Left lobe of liver (tissue), 2 donors: ENCODE measurements at regions not wholly inside any gene's neighbourhood (a gene's known extent, or its start where the extent isn't known, plus 50 kb on each side); places are given as distances from the start of the nearest gene placed in this dataset.
A peak's percentile ranks its signal among the peaks of the same experiment; 100 is the strongest.

Source experiments
- ATAC-seq: fragments of 200-7000 bp; cut with Tn5 transposase; one replicate; pipeline ENCODE4 v1.9.1; 2020; ENCODE audit warnings: mild to moderate bottlenecking, moderate library complexity
- DNase-seq: peaks from one replicate; pipeline ENCODE4 v3.0.0-alpha.2; 2020; ENCODE audit warnings: low spot score
- donor health status: DM: no; HTN: no; CAD: no; lungs with moderate emphysema.
- donor health status: DM: no; HTN: yes; CAD: no.

DNA sequence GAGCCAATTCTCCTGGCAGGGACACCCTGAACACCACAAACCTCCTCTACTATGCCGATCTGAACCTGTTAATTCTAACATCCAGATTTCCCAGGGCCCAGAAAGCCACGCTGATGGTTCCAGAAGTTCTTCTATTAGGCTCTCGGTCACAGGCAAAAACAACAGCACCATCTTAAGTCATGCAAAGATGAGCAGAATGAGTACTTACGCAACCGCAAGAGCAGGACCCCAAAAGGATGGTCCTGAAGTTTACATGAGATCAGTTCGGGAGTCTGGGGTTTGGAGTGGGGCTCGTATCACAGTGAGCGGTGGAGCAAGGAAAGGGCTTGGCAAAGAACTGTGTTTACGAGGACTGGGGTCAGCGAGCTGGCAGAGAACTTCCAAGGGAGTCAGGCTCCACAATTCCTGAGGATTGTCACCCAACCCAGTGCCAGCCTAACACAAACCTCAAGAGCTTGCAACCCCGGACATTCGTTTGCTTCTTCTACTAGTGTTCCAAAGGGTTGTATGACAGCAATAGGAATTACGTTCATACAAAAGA, 532.6 kb downstream of the TNS3 start:
- no peak for DNase-seq
- ATAC-seq = no peak

GRCh38 chr7:47047384-47047783, 534.5 kb downstream of the TNS3 start:
- no peak for ATAC-seq
- DNase-seq = no peak

DNA sequence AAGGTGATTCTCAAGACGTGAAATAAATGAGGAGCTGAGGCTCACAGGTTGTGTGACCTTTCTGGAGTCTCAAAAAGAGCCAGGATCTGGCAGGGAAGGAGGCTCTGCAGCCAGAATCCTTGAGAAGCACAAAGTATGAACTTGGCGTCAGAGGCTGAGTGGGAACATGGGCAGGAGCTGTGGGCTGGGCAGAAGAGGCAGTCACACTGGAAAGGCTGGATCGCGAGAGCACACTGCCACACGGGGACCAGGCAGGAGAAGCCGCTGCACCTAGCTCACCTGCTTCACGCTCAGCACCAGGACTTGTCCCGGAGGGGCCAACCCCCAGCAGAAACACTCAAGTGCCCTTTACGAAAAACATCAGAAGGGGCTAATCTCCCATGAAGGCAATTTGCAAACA, 535.0 kb downstream of the TNS3 start:
- ATAC-seq = no peak
- DNase-seq = no peak

GRCh38 chr7:47045207-47046051, 536.5 kb downstream of the TNS3 start:
- peak; percentile 91 for ATAC-seq
- DNase-seq = peak; percentile 54

GRCh38 chr7:47044625-47045024, 537.3 kb downstream of the TNS3 start:
- DNase-seq (no peak), ATAC-seq (no peak)

DNA sequence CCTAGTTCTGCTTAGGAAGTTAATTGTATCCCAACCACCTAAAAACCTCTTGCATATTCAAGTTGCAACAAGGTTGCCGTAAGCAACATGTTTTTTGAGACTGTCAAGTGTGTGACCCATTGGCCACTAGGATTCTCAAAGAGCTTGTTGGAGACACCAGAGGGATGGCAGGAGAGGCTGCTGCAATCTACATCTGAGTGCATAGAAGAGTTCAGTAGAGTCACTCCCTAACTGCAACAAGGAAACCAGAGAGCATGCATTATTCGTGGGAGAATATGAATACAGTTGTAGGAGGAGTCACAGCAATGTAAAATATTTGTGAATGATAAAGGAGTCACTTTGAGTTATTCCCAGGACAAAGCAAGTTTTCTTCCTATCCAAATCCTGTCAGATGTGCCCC, 538.6 kb downstream of the TNS3 start:
- ATAC-seq = no peak

GRCh38 chr7:47042669-47043068, 539.2 kb downstream of the TNS3 start:
- DNase-seq (no peak), ATAC-seq (no peak)

More for the DNA sequence above, 538.6 kb downstream of the TNS3 start:
- DNase-seq = no peak

DNA sequence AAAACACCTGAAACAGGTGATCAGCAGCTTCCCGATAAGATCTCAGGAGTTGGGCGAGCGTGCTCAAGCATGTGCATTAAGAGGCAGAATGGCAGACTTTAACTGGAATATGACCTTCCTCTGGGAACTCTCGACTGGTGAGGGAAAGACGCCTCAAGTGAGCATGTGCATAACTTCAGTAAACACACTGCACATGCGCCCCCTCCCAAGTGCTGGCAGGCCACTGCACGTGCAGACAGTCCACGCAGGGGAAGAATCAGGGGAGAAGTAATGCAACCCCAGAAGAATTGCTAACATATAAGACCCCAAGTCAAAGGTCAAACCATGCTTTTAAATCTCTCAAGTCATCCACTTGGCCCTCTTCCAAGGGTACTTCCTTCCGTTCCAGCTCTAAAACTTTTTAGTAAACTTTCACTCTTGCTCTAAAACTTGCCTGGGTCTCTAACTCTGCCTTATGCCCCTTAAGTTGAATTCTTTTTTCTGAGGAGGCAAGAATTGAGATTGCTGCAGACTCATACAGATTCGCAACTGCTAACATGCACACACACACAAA, 541.0 kb downstream of the TNS3 start:
- no peak for DNase-seq
- ATAC-seq = no peak

DNA sequence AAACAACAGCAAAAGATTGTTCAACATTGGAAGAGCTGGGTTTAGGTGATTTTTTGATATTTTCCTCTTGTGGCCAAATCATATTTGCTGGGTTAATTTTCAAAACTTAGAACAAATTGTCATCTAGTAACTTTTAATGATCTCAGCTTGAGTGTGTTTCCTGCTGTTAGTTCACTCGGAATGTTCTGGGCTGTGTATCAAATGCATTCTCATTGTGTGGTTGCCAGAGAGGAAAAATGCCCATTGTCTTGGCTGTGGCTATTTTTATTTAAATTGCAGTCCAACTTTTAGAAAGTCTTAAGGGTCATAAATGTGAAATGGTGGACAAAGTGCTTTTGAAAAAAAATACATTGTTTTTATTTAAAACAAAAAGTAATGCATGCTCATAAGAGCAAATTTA, 542.0 kb downstream of the TNS3 start:
- ATAC-seq = no peak
- no peak for DNase-seq

DNA sequence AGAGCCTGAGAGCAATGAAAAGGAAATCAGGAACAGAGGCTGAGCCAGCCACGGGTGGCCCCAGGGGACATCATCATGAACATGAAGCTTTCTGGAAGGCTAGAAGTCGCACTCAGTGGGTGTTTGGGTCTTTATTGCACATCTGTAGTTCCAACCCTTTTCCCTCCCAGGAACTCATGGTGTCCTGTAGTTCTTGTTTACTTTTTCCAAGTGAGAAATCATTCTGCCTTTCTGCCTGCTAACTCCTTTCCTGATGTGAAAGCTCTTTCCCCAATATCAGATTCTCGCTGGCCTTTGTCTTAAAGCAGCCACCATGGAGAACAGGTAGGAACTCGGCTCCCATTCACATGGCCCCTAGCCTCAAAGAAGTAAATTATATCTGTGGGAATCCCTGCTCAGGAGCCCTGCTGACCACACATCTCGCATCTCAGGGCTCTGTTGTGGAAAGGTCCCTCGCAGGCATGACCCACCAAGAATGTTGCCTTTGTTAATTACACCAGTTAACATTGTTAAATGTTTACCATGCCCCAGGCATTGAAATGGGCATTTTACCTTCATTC, 542.7 kb downstream of the TNS3 start:
- no peak for ATAC-seq
- DNase-seq = no peak

- DNase-seq (no peak), ATAC-seq (no peak)
Observed at GRCh38 chr7:47038621-47039020, 543.3 kb downstream of the TNS3 start.

DNA sequence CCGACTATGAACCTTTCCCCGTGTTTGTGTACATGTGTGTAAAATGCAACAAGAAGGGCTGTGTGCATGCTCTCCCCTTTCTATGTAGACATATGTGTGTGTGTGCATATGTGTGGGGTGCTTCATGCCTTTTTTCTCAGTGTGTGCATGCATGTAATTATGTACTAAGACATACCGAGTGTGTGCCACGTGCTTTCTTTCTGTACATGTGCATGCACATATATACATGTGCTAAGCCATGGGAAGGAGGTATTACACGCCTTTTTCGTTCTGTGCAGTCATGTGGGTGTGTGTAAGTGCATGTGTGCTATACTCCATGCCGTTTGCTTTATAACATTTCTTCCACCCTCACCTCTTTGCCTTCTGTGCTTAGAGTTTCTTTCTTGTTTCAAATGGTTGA, 544.3 kb downstream of the TNS3 start:
- ATAC-seq = no peak
- DNase-seq = no peak

GRCh38 chr7:47036909-47037308, 545.0 kb downstream of the TNS3 start:
- no peak for ATAC-seq
- no peak for DNase-seq

DNA sequence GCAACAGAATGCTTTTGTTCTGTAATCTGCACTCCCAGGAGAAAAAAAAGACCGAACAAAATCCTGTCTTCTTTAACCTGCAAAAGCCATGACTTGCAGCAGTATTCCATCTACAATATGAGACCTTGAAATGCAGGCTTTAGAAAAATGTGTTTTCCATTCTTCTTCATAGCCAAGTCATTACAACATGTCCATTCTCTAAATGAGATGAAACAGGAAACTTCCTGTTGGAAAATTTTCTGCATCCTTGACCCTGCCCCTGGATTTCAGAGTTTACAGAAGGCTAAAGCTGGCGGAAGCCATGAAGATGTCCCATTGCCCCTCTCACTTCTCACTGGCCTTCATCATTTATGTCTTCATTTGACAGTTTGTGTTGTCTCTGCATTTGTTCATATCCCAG, 546.4 kb downstream of the TNS3 start:
- ATAC-seq = no peak
- no peak for DNase-seq

- DNase-seq (no peak), ATAC-seq (no peak)
Observed at GRCh38 chr7:47034180-47034579, 547.7 kb downstream of the TNS3 start.

GRCh38 chr7:47032536-47032908, 549.4 kb downstream of the TNS3 start:
- DNase-seq (no peak), ATAC-seq (no peak)

DNA sequence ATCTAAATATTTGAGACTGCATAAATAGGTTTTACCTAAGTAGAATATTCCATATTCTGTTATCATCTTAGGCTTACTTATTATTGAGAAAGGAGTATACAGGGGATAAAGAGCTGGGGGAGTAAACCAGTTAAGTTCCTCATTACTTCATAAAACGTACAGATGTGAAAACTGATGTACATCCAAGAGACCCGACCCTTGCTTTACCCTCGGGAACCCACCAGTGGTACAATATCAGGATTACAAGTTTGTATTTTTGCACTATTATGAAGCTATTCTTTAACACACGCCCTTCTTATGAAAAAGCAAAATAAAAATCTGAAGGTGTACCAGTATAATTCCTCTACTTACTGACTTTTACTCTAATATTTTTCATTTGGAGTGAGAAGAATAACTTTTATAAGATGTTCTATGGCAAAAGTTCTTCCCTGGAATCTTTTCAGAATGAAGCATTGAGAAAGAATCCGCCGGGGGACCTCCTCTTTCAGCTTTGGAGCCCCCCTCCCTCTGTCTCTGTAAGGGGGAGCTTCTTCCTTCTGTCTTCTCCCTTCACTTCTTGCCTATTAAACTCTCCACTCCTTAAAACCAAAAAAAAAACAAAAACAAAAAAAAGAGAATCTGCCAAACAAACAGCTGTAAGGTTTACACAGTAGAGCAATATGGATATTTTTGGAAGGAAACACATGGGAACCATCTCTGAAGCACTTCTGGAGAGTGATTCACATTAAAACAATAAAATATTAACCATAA, 550.0 kb downstream of the TNS3 start:
- ATAC-seq (no peak), DNase-seq (no peak)

- no peak for ATAC-seq
- no peak for DNase-seq
Observed at GRCh38 chr7:47028284-47028683, 553.6 kb downstream of the TNS3 start.

GRCh38 chr7:47027695-47028240, 554.1 kb downstream of the TNS3 start:
- ATAC-seq = no peak
- DNase-seq = no peak

- no peak for ATAC-seq
Observed at GRCh38 chr7:47026780-47027361, 555.0 kb downstream of the TNS3 start.

DNA sequence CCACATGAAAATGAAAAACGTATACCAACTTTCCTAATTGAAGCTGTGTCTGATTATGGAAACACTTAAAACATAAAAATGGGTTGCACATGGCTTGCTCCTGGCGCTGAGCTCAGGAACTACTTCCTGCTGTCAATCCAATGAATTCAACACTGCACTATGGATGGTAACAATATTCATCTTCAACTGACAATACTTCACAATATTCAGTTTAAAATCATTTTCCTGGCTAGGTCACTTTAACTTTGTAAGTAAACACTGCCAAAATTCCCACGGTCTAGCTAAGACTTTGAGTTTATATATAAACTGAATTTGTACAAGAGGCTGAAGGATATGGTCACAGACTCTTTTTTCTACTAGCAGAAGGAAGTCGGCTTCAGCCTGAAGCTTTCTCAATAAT, 556.9 kb downstream of the TNS3 start:
- ATAC-seq (no peak), DNase-seq (no peak)

More at GRCh38 chr7:47026780-47027361, 555.0 kb downstream of the TNS3 start:
- DNase-seq = no peak
